ENCODE measurements at regions not wholly inside any gene's neighbourhood (a gene's known extent, or its start where the extent isn't known, plus 50 kb on each side); places are given as distances from the start of the nearest gene placed in this dataset.

DNA sequence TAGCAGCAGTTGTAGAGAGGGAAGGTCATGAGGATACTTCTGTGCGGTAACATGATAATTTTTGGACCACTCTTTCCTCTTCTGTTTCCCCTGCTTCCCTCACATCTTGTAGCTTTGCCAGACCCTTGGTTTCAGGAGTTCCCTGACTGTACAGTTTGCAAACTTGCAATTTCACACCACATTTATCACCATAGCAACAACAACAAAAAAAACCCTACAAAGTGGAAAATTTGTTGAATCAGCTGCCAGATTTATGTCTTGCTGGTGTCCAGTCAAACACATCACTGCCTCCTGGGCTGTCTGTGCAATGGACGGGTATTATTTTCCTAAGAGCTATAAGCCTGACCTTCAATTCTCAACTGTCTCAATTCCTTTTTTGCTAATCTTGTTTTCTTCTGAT is 751.6 kb downstream of the TLR4 start:
- H2AFZ ChIP-seq (ENCODE audit: low read length) = no peak overlapping the region
- H4K20me1 ChIP-seq (ENCODE audit: insufficient read depth, low read length, poor library complexity, severe bottlenecking) = no peaks in the 10 kb centered on the region
- H3K4me2 ChIP-seq (ENCODE audit: low read depth, low read length, poor library complexity, severe bottlenecking) = no peak overlapping the region
- TF ChIP-seq, protein P1, sequence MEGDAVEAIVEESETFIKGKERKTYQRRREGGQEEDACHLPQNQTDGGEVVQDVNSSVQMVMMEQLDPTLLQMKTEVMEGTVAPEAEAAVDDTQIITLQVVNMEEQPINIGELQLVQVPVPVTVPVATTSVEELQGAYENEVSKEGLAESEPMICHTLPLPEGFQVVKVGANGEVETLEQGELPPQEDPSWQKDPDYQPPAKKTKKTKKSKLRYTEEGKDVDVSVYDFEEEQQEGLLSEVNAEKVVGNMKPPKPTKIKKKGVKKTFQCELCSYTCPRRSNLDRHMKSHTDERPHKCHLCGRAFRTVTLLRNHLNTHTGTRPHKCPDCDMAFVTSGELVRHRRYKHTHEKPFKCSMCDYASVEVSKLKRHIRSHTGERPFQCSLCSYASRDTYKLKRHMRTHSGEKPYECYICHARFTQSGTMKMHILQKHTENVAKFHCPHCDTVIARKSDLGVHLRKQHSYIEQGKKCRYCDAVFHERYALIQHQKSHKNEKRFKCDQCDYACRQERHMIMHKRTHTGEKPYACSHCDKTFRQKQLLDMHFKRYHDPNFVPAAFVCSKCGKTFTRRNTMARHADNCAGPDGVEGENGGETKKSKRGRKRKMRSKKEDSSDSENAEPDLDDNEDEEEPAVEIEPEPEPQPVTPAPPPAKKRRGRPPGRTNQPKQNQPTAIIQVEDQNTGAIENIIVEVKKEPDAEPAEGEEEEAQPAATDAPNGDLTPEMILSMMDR (conservative IDR thresholded peaks at IDR 0.05; ENCODE audit: low read length) = no peak
- no peak for TF ChIP-seq EZH2phosphoT487 (IDR thresholded peaks at IDR 0.05; ENCODE audit: borderline replicate concordance)
- no peaks in the 10 kb centered on the region for H3K9me3 ChIP-seq (ENCODE audit: insufficient read depth, low read depth, low read length)
- no peaks in the 10 kb centered on the region for H3F3A ChIP-seq (ENCODE audit: low read depth)
- no peak overlapping the region for H3K4me3 ChIP-seq (ENCODE audit: low read length, poor library complexity, severe bottlenecking)
- H3K79me2 ChIP-seq (ENCODE audit: insufficient read depth, low read length) = no peaks in the 10 kb centered on the region
- H3K4me1 ChIP-seq (ENCODE audit: insufficient read depth, low read length, poor library complexity, severe bottlenecking) = no peaks in the 10 kb centered on the region
- H3K9ac ChIP-seq (ENCODE audit: low read depth, low read length, poor library complexity, severe bottlenecking) = no peak overlapping the region
- H3K27me3 ChIP-seq (ENCODE audit: insufficient read depth, low read length, poor library complexity, severe bottlenecking) = no peaks in the 10 kb centered on the region
- H3K9me2 ChIP-seq (replicated peaks; ENCODE audit: low read depth, low read length) = no peaks in the 10 kb centered on the region
- no peaks in the 10 kb centered on the region for H3K36me3 ChIP-seq (ENCODE audit: insufficient read depth, low read length)

DNA sequence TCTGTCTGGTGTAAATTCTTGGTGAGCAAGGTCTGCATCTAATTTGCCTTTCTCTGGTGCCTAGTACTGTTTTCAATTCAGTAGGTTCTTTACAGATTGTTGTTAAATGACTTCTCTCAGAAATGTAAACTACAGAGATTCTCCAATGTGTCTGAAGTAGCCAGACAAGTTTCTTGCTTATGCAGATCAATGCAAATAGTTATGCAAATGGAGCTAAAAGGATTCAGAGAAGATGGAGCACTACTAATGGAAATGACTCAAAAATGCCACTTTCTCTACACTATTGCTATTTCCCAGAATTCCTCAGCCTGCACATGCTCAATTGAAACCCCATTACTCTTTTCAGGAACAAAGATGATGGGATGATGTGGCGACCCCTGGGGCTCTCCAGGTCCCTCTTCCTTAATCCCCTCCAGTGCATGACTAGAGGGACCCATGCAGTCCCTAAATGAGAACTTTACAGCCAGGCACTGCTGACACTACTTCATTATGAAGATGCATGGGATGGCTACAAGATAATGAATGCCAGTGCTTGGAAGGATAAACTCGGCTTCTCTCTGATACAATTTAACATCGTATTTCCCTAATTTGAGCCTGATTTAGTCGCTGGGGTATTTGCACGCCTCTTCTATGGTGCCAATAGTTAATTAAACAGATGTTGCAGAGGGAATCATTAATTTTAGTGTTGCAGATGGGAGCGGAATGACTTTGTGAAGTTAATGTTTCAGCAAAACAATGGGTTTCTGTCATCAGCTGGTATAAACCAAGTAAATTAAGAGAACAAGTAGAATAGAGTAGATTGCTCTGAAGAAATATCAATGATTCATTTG is 753.2 kb downstream of the TLR4 start:
- Histone ChIP-seq H3K9ac (ENCODE audit: low read depth, low read length, poor library complexity, severe bottlenecking) (no peak overlapping the region), H3K79me2 (ENCODE audit: insufficient read depth, low read length) (no peaks in the 10 kb centered on the region), H3F3A (ENCODE audit: low read depth) (no peaks in the 10 kb centered on the region), H3K4me1 (ENCODE audit: insufficient read depth, low read length, poor library complexity, severe bottlenecking) (no peaks in the 10 kb centered on the region), H3K27me3 (ENCODE audit: insufficient read depth, low read length, poor library complexity, severe bottlenecking) (no peaks in the 10 kb centered on the region), H3K4me2 (ENCODE audit: low read depth, low read length, poor library complexity, severe bottlenecking) (no peak overlapping the region), H3K4me3 (ENCODE audit: low read length, poor library complexity, severe bottlenecking) (no peak overlapping the region), H2AFZ (ENCODE audit: low read length) (no peak overlapping the region), H3K9me2 (replicated peaks; ENCODE audit: low read depth, low read length) (no peaks in the 10 kb centered on the region), H3K36me3 (ENCODE audit: insufficient read depth, low read length) (no peaks in the 10 kb centered on the region), H4K20me1 (ENCODE audit: insufficient read depth, low read length, poor library complexity, severe bottlenecking) (no peaks in the 10 kb centered on the region), H3K9me3 (ENCODE audit: insufficient read depth, low read depth, low read length) (no peaks in the 10 kb centered on the region)
- TF ChIP-seq, protein P1 (conservative IDR thresholded peaks at IDR 0.05; ENCODE audit: low read length) = no peak
- TF ChIP-seq EZH2phosphoT487 (IDR thresholded peaks at IDR 0.05; ENCODE audit: borderline replicate concordance) = no peak

DNA sequence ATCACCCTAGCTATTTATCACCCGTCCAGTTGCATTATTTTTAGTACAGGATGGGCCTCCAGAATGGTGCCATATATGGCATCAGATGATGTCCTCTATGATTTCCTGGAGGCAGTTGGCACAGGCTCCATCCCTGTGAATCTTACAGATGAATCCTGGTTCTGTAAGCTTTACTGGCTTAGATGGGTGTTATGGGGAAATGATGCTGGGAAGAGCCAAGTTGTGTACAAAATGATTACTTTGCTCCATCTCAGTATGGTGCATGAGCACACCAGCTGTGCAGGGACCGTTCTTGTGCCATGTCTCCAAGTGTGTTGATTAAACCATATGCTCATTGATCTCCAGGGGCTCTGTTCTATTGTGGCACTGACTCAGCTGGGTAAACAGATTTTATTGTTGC is 755.7 kb downstream of the TLR4 start:
- H4K20me1 ChIP-seq (ENCODE audit: insufficient read depth, low read length, poor library complexity, severe bottlenecking) = no peaks in the 10 kb centered on the region
- H3K4me1 ChIP-seq (ENCODE audit: insufficient read depth, low read length, poor library complexity, severe bottlenecking) = no peaks in the 10 kb centered on the region
- H3K4me2 ChIP-seq (ENCODE audit: low read depth, low read length, poor library complexity, severe bottlenecking) = no peak overlapping the region
- H2AFZ ChIP-seq (ENCODE audit: low read length) = no peak overlapping the region
- no peak overlapping the region for H3K4me3 ChIP-seq (ENCODE audit: low read length, poor library complexity, severe bottlenecking)
- H3K36me3 ChIP-seq (ENCODE audit: insufficient read depth, low read length) = no peaks in the 10 kb centered on the region
- no peaks in the 10 kb centered on the region for H3K9me3 ChIP-seq (ENCODE audit: insufficient read depth, low read depth, low read length)
- no peak for TF ChIP-seq EZH2phosphoT487 (IDR thresholded peaks at IDR 0.05; ENCODE audit: borderline replicate concordance)
- TF ChIP-seq, protein P1 (conservative IDR thresholded peaks at IDR 0.05; ENCODE audit: low read length) = no peak
- no peaks in the 10 kb centered on the region for H3F3A ChIP-seq (ENCODE audit: low read depth)
- no peaks in the 10 kb centered on the region for H3K79me2 ChIP-seq (ENCODE audit: insufficient read depth, low read length)
- no peak overlapping the region for H3K9ac ChIP-seq (ENCODE audit: low read depth, low read length, poor library complexity, severe bottlenecking)
- no peaks in the 10 kb centered on the region for H3K27me3 ChIP-seq (ENCODE audit: insufficient read depth, low read length, poor library complexity, severe bottlenecking)
- no peaks in the 10 kb centered on the region for H3K9me2 ChIP-seq (replicated peaks; ENCODE audit: low read depth, low read length)
